ENCODE measurements at regions not wholly inside any gene's neighbourhood (a gene's known extent, or its start where the extent isn't known, plus 50 kb on each side); places are given as distances from the start of the nearest gene placed in this dataset.

- Histone ChIP-seq H3K9me3 (ENCODE audit: insufficient read depth, low read length, severe bottlenecking) (no peaks in the 10 kb centered on the region), H3K4me3 (ENCODE audit: low read depth in 1 of 2, low read length in 2 of 2) (no peak overlapping the region), H3K9ac (ENCODE audit: low read depth, low read length) (no peak overlapping the region), H3K36me3 (ENCODE audit: insufficient read depth, low read length) (no peaks in the 10 kb centered on the region), H3K27me3 (ENCODE audit: insufficient read depth, low read length, poor library complexity) (no peaks in the 10 kb centered on the region), H3K4me2 (ENCODE audit: insufficient read depth, low read length) (no peak overlapping the region), H3K4me1 (ENCODE audit: insufficient read depth, low read length) (no peaks in the 10 kb centered on the region), H4K20me1 (ENCODE audit: insufficient read depth, low read length) (no peaks in the 10 kb centered on the region), H2AFZ (ENCODE audit: low read depth, low read length) (no peak overlapping the region), H3K27ac (ENCODE audit: low read length) (no peak overlapping the region), H3K79me2 (ENCODE audit: insufficient read depth, low read length) (no peaks in the 10 kb centered on the region)
- ATAC-seq (ENCODE audit: insufficient read depth, low read depth) = no peak
- DNase-seq = no peak
- no peak for TF ChIP-seq EZH2 (IDR thresholded peaks at IDR 0.05; ENCODE audit: borderline replicate concordance, low read depth, low read length, severe bottlenecking)
- no peak for TF ChIP-seq CTCF (IDR thresholded peaks at IDR 0.05; ENCODE audit: borderline replicate concordance, extremely low read depth, low read length, poor library complexity, severe bottlenecking)
Observed at GRCh38 chr4:179543771-179544170, 2101.5 kb upstream of the AGA start.

- Histone ChIP-seq H4K20me1 (ENCODE audit: insufficient read depth, low read length) (no peaks in the 10 kb centered on the region), H3K27ac (ENCODE audit: low read length) (no peak overlapping the region), H3K9ac (ENCODE audit: low read depth, low read length) (no peak overlapping the region), H3K4me3 (ENCODE audit: low read depth in 1 of 2, low read length in 2 of 2) (no peak overlapping the region), H2AFZ (ENCODE audit: low read depth, low read length) (no peak overlapping the region), H3K4me1 (ENCODE audit: insufficient read depth, low read length) (no peaks in the 10 kb centered on the region), H3K9me3 (ENCODE audit: insufficient read depth, low read length, severe bottlenecking) (no peaks in the 10 kb centered on the region), H3K4me2 (ENCODE audit: insufficient read depth, low read length) (no peak overlapping the region), H3K79me2 (ENCODE audit: insufficient read depth, low read length) (no peaks in the 10 kb centered on the region), H3K36me3 (ENCODE audit: insufficient read depth, low read length) (no peaks in the 10 kb centered on the region), H3K27me3 (ENCODE audit: insufficient read depth, low read length, poor library complexity) (no peaks in the 10 kb centered on the region)
- DNase-seq (no peak), ATAC-seq (ENCODE audit: insufficient read depth, low read depth) (no peak)
- TF ChIP-seq CTCF (IDR thresholded peaks at IDR 0.05; ENCODE audit: borderline replicate concordance, extremely low read depth, low read length, poor library complexity, severe bottlenecking) (no peak), EZH2 (IDR thresholded peaks at IDR 0.05; ENCODE audit: borderline replicate concordance, low read depth, low read length, severe bottlenecking) (no peak)
Observed at GRCh38 chr4:179544496-179544895, 2102.3 kb upstream of the AGA start.

- Histone ChIP-seq H3K36me3 (ENCODE audit: insufficient read depth, low read length) (no peaks in the 10 kb centered on the region), H3K4me3 (ENCODE audit: low read depth in 1 of 2, low read length in 2 of 2) (no peak overlapping the region), H3K4me1 (ENCODE audit: insufficient read depth, low read length) (no peaks in the 10 kb centered on the region), H3K4me2 (ENCODE audit: insufficient read depth, low read length) (no peak overlapping the region), H3K27me3 (ENCODE audit: insufficient read depth, low read length, poor library complexity) (no peaks in the 10 kb centered on the region), H2AFZ (ENCODE audit: low read depth, low read length) (no peak overlapping the region), H3K79me2 (ENCODE audit: insufficient read depth, low read length) (no peaks in the 10 kb centered on the region), H3K9me3 (ENCODE audit: insufficient read depth, low read length, severe bottlenecking) (no peaks in the 10 kb centered on the region), H3K27ac (ENCODE audit: low read length) (no peak overlapping the region), H3K9ac (ENCODE audit: low read depth, low read length) (no peak overlapping the region), H4K20me1 (ENCODE audit: insufficient read depth, low read length) (no peaks in the 10 kb centered on the region)
- no peak for TF ChIP-seq CTCF (IDR thresholded peaks at IDR 0.05; ENCODE audit: borderline replicate concordance, extremely low read depth, low read length, poor library complexity, severe bottlenecking)
- TF ChIP-seq EZH2 (IDR thresholded peaks at IDR 0.05; ENCODE audit: borderline replicate concordance, low read depth, low read length, severe bottlenecking) = no peak
- DNase-seq (no peak), ATAC-seq (ENCODE audit: insufficient read depth, low read depth) (no peak)
Observed at GRCh38 chr4:179552131-179552530, 2109.9 kb upstream of the AGA start.

GRCh38 chr4:179563741-179564140 is 2121.5 kb upstream of the AGA start:
- no peak overlapping the region for H2AFZ ChIP-seq (ENCODE audit: low read depth, low read length)
- ATAC-seq (ENCODE audit: insufficient read depth, low read depth) = no peak

More at GRCh38 chr4:179563741-179564140, 2121.5 kb upstream of the AGA start:
- H3K4me1 ChIP-seq (ENCODE audit: insufficient read depth, low read length) = no peaks in the 10 kb centered on the region
- H3K9me3 ChIP-seq (ENCODE audit: insufficient read depth, low read length, severe bottlenecking) = no peaks in the 10 kb centered on the region
- H3K9ac ChIP-seq (ENCODE audit: low read depth, low read length) = no peak overlapping the region
- no peaks in the 10 kb centered on the region for H3K79me2 ChIP-seq (ENCODE audit: insufficient read depth, low read length)
- no peaks in the 10 kb centered on the region for H3K36me3 ChIP-seq (ENCODE audit: insufficient read depth, low read length)
- no peak for DNase-seq
- TF ChIP-seq CTCF (IDR thresholded peaks at IDR 0.05; ENCODE audit: borderline replicate concordance, extremely low read depth, low read length, poor library complexity, severe bottlenecking) = no peak
- no peak for TF ChIP-seq EZH2 (IDR thresholded peaks at IDR 0.05; ENCODE audit: borderline replicate concordance, low read depth, low read length, severe bottlenecking)
- no peaks in the 10 kb centered on the region for H3K27me3 ChIP-seq (ENCODE audit: insufficient read depth, low read length, poor library complexity)
- H3K27ac ChIP-seq (ENCODE audit: low read length) = no peak overlapping the region
- no peak overlapping the region for H3K4me2 ChIP-seq (ENCODE audit: insufficient read depth, low read length)
- H3K4me3 ChIP-seq (ENCODE audit: low read depth in 1 of 2, low read length in 2 of 2) = no peak overlapping the region
- H4K20me1 ChIP-seq (ENCODE audit: insufficient read depth, low read length) = no peaks in the 10 kb centered on the region
